ENCODE measurements at regions not wholly inside any gene's neighbourhood (a gene's known extent, or its start where the extent isn't known, plus 50 kb on each side); places are given as distances from the start of the nearest gene placed in this dataset.

DNA sequence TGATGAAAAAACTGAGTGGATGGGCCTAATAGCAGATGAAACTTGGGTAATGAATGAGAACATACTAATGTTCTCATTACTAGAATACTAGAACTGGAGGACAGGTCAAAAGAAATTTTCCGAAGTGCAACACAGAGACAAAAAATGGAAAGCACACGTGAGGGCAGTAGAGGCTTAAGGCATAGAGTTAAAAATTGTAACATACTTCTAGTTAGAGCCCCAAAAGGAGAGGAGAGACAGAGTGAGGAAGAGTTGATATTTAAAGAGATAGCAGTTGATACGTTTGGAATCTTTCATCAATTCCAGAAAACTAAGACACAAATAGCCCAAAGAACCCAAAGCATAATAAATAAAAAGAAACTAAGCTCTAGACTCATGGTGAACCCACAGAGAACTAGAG lies 327.9 kb downstream of the SQOR start:
- no peak for TF ChIP-seq CTCF (IDR thresholded peaks at IDR 0.05; ENCODE audit: insufficient read depth, low read length, poor library complexity, severe bottlenecking)
- no peak for TF ChIP-seq EZH2phosphoT487 (conservative IDR thresholded peaks at IDR 0.05; ENCODE audit: low read length)

All from SU-DHL-6 (cell line).